ENCODE measurements at regions not wholly inside any gene's neighbourhood (a gene's known extent, or its start where the extent isn't known, plus 50 kb on each side); places are given as distances from the start of the nearest gene placed in this dataset.

DNA sequence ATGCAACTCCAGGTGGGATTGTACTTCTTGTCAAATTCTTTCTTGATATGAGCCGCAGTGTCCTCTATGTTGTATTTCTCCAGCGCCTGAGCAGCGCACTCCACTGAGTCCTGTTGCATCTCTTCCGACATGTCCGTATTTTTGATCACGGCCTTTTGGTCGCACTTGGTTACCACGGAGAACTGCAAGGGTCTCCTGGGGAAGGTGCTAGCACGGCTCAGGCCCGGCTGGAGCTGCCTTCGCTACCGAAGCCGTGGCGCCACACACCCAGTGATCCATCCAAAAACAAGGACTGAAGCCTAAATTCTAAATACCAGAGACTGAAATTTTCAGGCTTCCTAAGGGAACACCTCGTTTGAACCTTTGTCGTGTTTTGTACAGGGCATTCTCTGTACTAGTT, 194.4 kb upstream of the SEMA3D start:
- Histone ChIP-seq H2BK120ac (ENCODE audit: insufficient read depth, low read length, poor library complexity) (no peak overlapping the region), H3K9me3 (ENCODE audit: insufficient read depth, low read depth, low read length) (no peaks in the 10 kb centered on the region), H3K14ac (ENCODE audit: low read length) (no peak overlapping the region), H4K8ac (ENCODE audit: low read depth, low read length) (no peak overlapping the region), H3K27ac (ENCODE audit: low read depth, low read length) (no peak overlapping the region), H3K79me1 (ENCODE audit: low read length) (no peaks in the 10 kb centered on the region), H3K23ac (ENCODE audit: low read length) (no peak overlapping the region), H3K18ac (ENCODE audit: low read length) (no peak overlapping the region), H2AK5ac (ENCODE audit: low read length) (no peak overlapping the region), H3K4me2 (ENCODE audit: low read length) (no peak overlapping the region), H3K9ac (ENCODE audit: low read length) (no peak overlapping the region), H2AFZ (ENCODE audit: insufficient read depth, low read length, poor library complexity) (no peak overlapping the region), H3K4me1 (ENCODE audit: control insufficient read depth in 1 of 2, insufficient read depth in 2 of 2, low read length in 2 of 2) (no peaks in the 10 kb centered on the region), H4K12ac (ENCODE audit: low read depth, low read length) (no peak overlapping the region), H3K27me3 (ENCODE audit: insufficient read depth, low read length) (no peaks in the 10 kb centered on the region), H2BK5ac (ENCODE audit: low read depth, low read length, poor library complexity) (no peak overlapping the region), H3K4me3 (ENCODE audit: low read depth, low read length) (no peak overlapping the region), H3K79me2 (ENCODE audit: control insufficient read depth, insufficient read depth, low read length, poor library complexity) (no peaks in the 10 kb centered on the region), H2BK12ac (ENCODE audit: low read length) (no peak overlapping the region), H4K91ac (ENCODE audit: low read depth, low read length) (no peak overlapping the region), H3K36me3 (ENCODE audit: control insufficient read depth in 1 of 2, insufficient read depth in 2 of 2, low read length in 2 of 2) (no peaks in the 10 kb centered on the region), H3K4ac (ENCODE audit: low read depth, low read length) (no peak overlapping the region)
- whole genome bisulfite sequencing (ENCODE audit: extremely low coverage, insufficient coverage, insufficient read length): no CpG with 5 or more reads among the region's 16 CpGs
- no peak for DNase-seq

DNA sequence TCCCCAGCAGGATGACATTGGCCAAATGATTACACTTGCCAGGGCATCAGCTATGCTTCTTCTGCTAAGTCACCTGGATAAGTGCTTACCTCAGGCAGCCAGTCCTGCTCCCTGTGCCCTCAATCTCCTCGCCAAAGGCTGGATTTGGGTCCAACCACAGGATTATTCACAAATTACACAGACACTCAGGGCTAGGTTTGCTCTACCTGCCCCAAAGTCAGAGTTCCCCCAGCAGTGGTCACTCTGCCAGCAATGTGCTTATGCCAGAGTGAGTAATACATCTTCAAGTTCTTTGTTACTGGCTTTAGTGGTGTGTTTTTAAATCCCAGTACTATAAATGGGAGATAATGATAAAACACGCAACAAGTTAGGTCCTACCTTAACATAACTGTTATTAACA, 189.7 kb upstream of the SEMA3D start:
- H3K4ac ChIP-seq (ENCODE audit: low read depth, low read length): no peak overlapping the region
- H4K8ac ChIP-seq (ENCODE audit: low read depth, low read length): no peak overlapping the region
- H3K79me2 ChIP-seq (ENCODE audit: control insufficient read depth, insufficient read depth, low read length, poor library complexity): no peaks in the 10 kb centered on the region
- H2AFZ ChIP-seq (ENCODE audit: insufficient read depth, low read length, poor library complexity): no peak overlapping the region
- no peak overlapping the region for H3K27ac ChIP-seq (ENCODE audit: low read depth, low read length)
- H3K9ac ChIP-seq (ENCODE audit: low read length): no peak overlapping the region
- H3K4me3 ChIP-seq (ENCODE audit: low read depth, low read length): no peak overlapping the region
- H4K91ac ChIP-seq (ENCODE audit: low read depth, low read length): no peak overlapping the region
- H2BK12ac ChIP-seq (ENCODE audit: low read length): no peak overlapping the region
- no peaks in the 10 kb centered on the region for H3K27me3 ChIP-seq (ENCODE audit: insufficient read depth, low read length)
- no peak overlapping the region for H2BK5ac ChIP-seq (ENCODE audit: low read depth, low read length, poor library complexity)
- DNase-seq: no peak
- no peaks in the 10 kb centered on the region for H3K9me3 ChIP-seq (ENCODE audit: insufficient read depth, low read depth, low read length)
- no peak overlapping the region for H3K18ac ChIP-seq (ENCODE audit: low read length)
- H3K79me1 ChIP-seq (ENCODE audit: low read length): no peaks in the 10 kb centered on the region
- H2AK5ac ChIP-seq (ENCODE audit: low read length): no peak overlapping the region
- no peak overlapping the region for H3K4me2 ChIP-seq (ENCODE audit: low read length)
- WGBS (ENCODE audit: extremely low coverage, insufficient coverage, insufficient read length): no CpG with 5 or more reads among the region's 2 CpGs
- no peaks in the 10 kb centered on the region for H3K4me1 ChIP-seq (ENCODE audit: control insufficient read depth in 1 of 2, insufficient read depth in 2 of 2, low read length in 2 of 2)
- no peaks in the 10 kb centered on the region for H3K36me3 ChIP-seq (ENCODE audit: control insufficient read depth in 1 of 2, insufficient read depth in 2 of 2, low read length in 2 of 2)
- H3K14ac ChIP-seq (ENCODE audit: low read length): no peak overlapping the region
- no peak overlapping the region for H4K12ac ChIP-seq (ENCODE audit: low read depth, low read length)
- H3K23ac ChIP-seq (ENCODE audit: low read length): no peak overlapping the region
- H2BK120ac ChIP-seq (ENCODE audit: insufficient read depth, low read length, poor library complexity): no peak overlapping the region

- Histone ChIP-seq H4K8ac (ENCODE audit: low read depth, low read length) (no peak overlapping the region), H2AK5ac (ENCODE audit: low read length) (no peak overlapping the region), H3K9ac (ENCODE audit: low read length) (no peak overlapping the region), H3K4me2 (ENCODE audit: low read length) (no peak overlapping the region), H2BK12ac (ENCODE audit: low read length) (no peak overlapping the region), H3K27ac (ENCODE audit: low read depth, low read length) (no peak overlapping the region), H4K12ac (ENCODE audit: low read depth, low read length) (no peak overlapping the region), H3K9me3 (ENCODE audit: insufficient read depth, low read depth, low read length) (no peaks in the 10 kb centered on the region), H3K23ac (ENCODE audit: low read length) (no peak overlapping the region), H3K14ac (ENCODE audit: low read length) (no peak overlapping the region), H3K18ac (ENCODE audit: low read length) (no peak overlapping the region), H3K36me3 (ENCODE audit: control insufficient read depth in 1 of 2, insufficient read depth in 2 of 2, low read length in 2 of 2) (no peaks in the 10 kb centered on the region), H2AFZ (ENCODE audit: insufficient read depth, low read length, poor library complexity) (no peak overlapping the region), H2BK120ac (ENCODE audit: insufficient read depth, low read length, poor library complexity) (no peak overlapping the region), H3K79me1 (ENCODE audit: low read length) (no peaks in the 10 kb centered on the region), H3K79me2 (ENCODE audit: control insufficient read depth, insufficient read depth, low read length, poor library complexity) (no peaks in the 10 kb centered on the region), H4K91ac (ENCODE audit: low read depth, low read length) (no peak overlapping the region), H2BK5ac (ENCODE audit: low read depth, low read length, poor library complexity) (no peak overlapping the region), H3K4ac (ENCODE audit: low read depth, low read length) (no peak overlapping the region), H3K27me3 (ENCODE audit: insufficient read depth, low read length) (no peaks in the 10 kb centered on the region), H3K4me3 (ENCODE audit: low read depth, low read length) (no peak overlapping the region), H3K4me1 (ENCODE audit: control insufficient read depth in 1 of 2, insufficient read depth in 2 of 2, low read length in 2 of 2) (no peaks in the 10 kb centered on the region)
- no CpG with 5 or more reads among the region's 1 CpG for WGBS (ENCODE audit: extremely low coverage, insufficient coverage, insufficient read length)
- DNase-seq: no peak
Observed at GRCh38 chr7:85356916-85357315, 170.1 kb upstream of the SEMA3D start.

GRCh38 chr7:85343484-85343883, 156.6 kb upstream of the SEMA3D start:
- no peak for DNase-seq
- Histone ChIP-seq H3K79me1 (ENCODE audit: low read length) (no peaks in the 10 kb centered on the region), H4K12ac (ENCODE audit: low read depth, low read length) (no peak overlapping the region), H3K4ac (ENCODE audit: low read depth, low read length) (no peak overlapping the region), H2AFZ (ENCODE audit: insufficient read depth, low read length, poor library complexity) (no peak overlapping the region), H3K9me3 (ENCODE audit: insufficient read depth, low read depth, low read length) (no peaks in the 10 kb centered on the region), H3K4me3 (ENCODE audit: low read depth, low read length) (no peak overlapping the region), H3K4me1 (ENCODE audit: control insufficient read depth in 1 of 2, insufficient read depth in 2 of 2, low read length in 2 of 2) (no peaks in the 10 kb centered on the region), H3K79me2 (ENCODE audit: control insufficient read depth, insufficient read depth, low read length, poor library complexity) (no peaks in the 10 kb centered on the region), H3K36me3 (ENCODE audit: control insufficient read depth in 1 of 2, insufficient read depth in 2 of 2, low read length in 2 of 2) (no peaks in the 10 kb centered on the region), H2BK12ac (ENCODE audit: low read length) (no peak overlapping the region), H3K18ac (ENCODE audit: low read length) (no peak overlapping the region), H3K9ac (ENCODE audit: low read length) (no peak overlapping the region), H2AK5ac (ENCODE audit: low read length) (no peak overlapping the region), H3K14ac (ENCODE audit: low read length) (no peak overlapping the region), H3K27ac (ENCODE audit: low read depth, low read length) (no peak overlapping the region), H4K91ac (ENCODE audit: low read depth, low read length) (no peak overlapping the region), H3K23ac (ENCODE audit: low read length) (no peak overlapping the region), H2BK120ac (ENCODE audit: insufficient read depth, low read length, poor library complexity) (no peak overlapping the region), H3K4me2 (ENCODE audit: low read length) (no peak overlapping the region), H3K27me3 (ENCODE audit: insufficient read depth, low read length) (no peaks in the 10 kb centered on the region), H2BK5ac (ENCODE audit: low read depth, low read length, poor library complexity) (no peak overlapping the region), H4K8ac (ENCODE audit: low read depth, low read length) (no peak overlapping the region)

- Histone ChIP-seq H4K12ac (ENCODE audit: low read depth, low read length) (no peak overlapping the region), H3K23ac (ENCODE audit: low read length) (no peak overlapping the region), H3K9ac (ENCODE audit: low read length) (no peak overlapping the region), H3K79me1 (ENCODE audit: low read length) (no peaks in the 10 kb centered on the region), H2AFZ (ENCODE audit: insufficient read depth, low read length, poor library complexity) (no peak overlapping the region), H3K36me3 (ENCODE audit: control insufficient read depth in 1 of 2, insufficient read depth in 2 of 2, low read length in 2 of 2) (no peaks in the 10 kb centered on the region), H2AK5ac (ENCODE audit: low read length) (no peak overlapping the region), H3K9me3 (ENCODE audit: insufficient read depth, low read depth, low read length) (no peaks in the 10 kb centered on the region), H3K18ac (ENCODE audit: low read length) (no peak overlapping the region), H4K8ac (ENCODE audit: low read depth, low read length) (no peak overlapping the region), H3K27me3 (ENCODE audit: insufficient read depth, low read length) (no peaks in the 10 kb centered on the region), H2BK5ac (ENCODE audit: low read depth, low read length, poor library complexity) (no peak overlapping the region), H4K91ac (ENCODE audit: low read depth, low read length) (no peak overlapping the region), H3K14ac (ENCODE audit: low read length) (no peak overlapping the region), H3K4me2 (ENCODE audit: low read length) (no peak overlapping the region), H3K4me1 (ENCODE audit: control insufficient read depth in 1 of 2, insufficient read depth in 2 of 2, low read length in 2 of 2) (no peaks in the 10 kb centered on the region), H2BK120ac (ENCODE audit: insufficient read depth, low read length, poor library complexity) (no peak overlapping the region), H2BK12ac (ENCODE audit: low read length) (no peak overlapping the region), H3K4ac (ENCODE audit: low read depth, low read length) (no peak overlapping the region), H3K27ac (ENCODE audit: low read depth, low read length) (no peak overlapping the region), H3K4me3 (ENCODE audit: low read depth, low read length) (no peak overlapping the region), H3K79me2 (ENCODE audit: control insufficient read depth, insufficient read depth, low read length, poor library complexity) (no peaks in the 10 kb centered on the region)
- no peak for DNase-seq
Observed at GRCh38 chr7:85342781-85343180, 155.9 kb upstream of the SEMA3D start.

All from trophoblast cell (in vitro differentiated cells and primary cell).